ENCODE measurements at regions not wholly inside any gene's neighbourhood (a gene's known extent, or its start where the extent isn't known, plus 50 kb on each side); places are given as distances from the start of the nearest gene placed in this dataset.

DNA sequence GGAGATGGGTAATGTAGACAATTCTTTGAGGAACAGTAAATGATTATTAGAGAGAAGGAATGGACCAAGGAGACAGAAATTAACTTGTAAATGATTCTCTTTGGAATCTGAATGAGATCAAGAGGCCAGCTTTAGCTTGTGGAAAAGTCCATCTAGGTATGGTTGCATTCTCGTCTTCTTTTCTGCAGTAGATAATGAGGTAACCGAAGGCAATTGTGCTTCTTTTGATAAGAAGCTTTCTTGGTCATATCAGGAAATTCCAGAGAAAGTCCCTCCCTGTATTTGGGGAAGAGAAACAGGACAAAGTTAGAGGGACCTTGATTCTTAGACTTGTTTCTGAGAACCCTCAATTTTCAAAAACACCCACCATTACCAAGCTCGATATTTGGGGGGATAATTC, 109.1 kb upstream of the PRSS16 start:
- TF ChIP-seq, protein P1, sequence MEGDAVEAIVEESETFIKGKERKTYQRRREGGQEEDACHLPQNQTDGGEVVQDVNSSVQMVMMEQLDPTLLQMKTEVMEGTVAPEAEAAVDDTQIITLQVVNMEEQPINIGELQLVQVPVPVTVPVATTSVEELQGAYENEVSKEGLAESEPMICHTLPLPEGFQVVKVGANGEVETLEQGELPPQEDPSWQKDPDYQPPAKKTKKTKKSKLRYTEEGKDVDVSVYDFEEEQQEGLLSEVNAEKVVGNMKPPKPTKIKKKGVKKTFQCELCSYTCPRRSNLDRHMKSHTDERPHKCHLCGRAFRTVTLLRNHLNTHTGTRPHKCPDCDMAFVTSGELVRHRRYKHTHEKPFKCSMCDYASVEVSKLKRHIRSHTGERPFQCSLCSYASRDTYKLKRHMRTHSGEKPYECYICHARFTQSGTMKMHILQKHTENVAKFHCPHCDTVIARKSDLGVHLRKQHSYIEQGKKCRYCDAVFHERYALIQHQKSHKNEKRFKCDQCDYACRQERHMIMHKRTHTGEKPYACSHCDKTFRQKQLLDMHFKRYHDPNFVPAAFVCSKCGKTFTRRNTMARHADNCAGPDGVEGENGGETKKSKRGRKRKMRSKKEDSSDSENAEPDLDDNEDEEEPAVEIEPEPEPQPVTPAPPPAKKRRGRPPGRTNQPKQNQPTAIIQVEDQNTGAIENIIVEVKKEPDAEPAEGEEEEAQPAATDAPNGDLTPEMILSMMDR (optimal IDR thresholded peaks at IDR 0.05 in 1 of 3, IDR thresholded peaks at IDR 0.05 in 1 of 3, conservative IDR thresholded peaks at IDR 0.05 in 1 of 3; ENCODE audit: extremely low read depth in 1 of 3, insufficient read depth in 2 of 3, low read length in 3 of 3), result no peak
- no peak for TF ChIP-seq EZH2 (IDR thresholded peaks at IDR 0.05; ENCODE audit: low read length)
